HCT116 (cell line): ENCODE measurements at regions not wholly inside any gene's neighbourhood (a gene's known extent, or its start where the extent isn't known, plus 50 kb on each side); places are given as distances from the start of the nearest gene placed in this dataset.

ENCODE experiments used
- ELF1 ChIP-seq: IDR thresholded peaks from 2 replicates; pipeline ENCODE4 v1.6.1; 2012; ENCODE audit warnings: low read depth, borderline replicate concordance
- MAX ChIP-seq: IDR thresholded peaks from 2 replicates; pipeline ENCODE4 v1.6.1; 2012
- POLR2A ChIP-seq: IDR thresholded peaks from 2 replicates; pipeline ENCODE4 v1.7.0; 2011; ENCODE audit warnings: borderline replicate concordance; ENCODE audit not compliant: insufficient read depth, insufficient read length; ENCODE audit errors: extremely low read depth
- SRF ChIP-seq: IDR thresholded peaks from 2 replicates; pipeline ENCODE4 v1.6.1; 2012; ENCODE audit warnings: low read depth
- ZBTB33 ChIP-seq: IDR thresholded peaks from 2 replicates; pipeline ENCODE4 v1.6.1; 2011; ENCODE audit warnings: mild to moderate bottlenecking, low read length, moderate library complexity; ENCODE audit not compliant: insufficient replicate concordance; ENCODE audit errors: extremely low read depth
- TF ChIP-seq, protein P1 (sequence below), 3 experiments: fragments of 200-600 bp in 1 of 3; sonication (generic) in 1 of 3; IDR thresholded peaks in 2 of 3; conservative IDR thresholded peaks in 1 of 3; 2 replicates each; pipeline ENCODE4 v1.5.1; 2012 to 2017; ENCODE audit warnings: low read depth in 2 of 3, low read length in 2 of 3, antibody characterized with exemption in 1 of 3, borderline replicate concordance in 1 of 3, control low read depth in 1 of 3, mild to moderate bottlenecking in 1 of 3, mixed read lengths in 1 of 3, mixed run types in 1 of 3, moderate library complexity in 1 of 3; ENCODE audit not compliant: insufficient read depth in 1 of 3

DNA sequence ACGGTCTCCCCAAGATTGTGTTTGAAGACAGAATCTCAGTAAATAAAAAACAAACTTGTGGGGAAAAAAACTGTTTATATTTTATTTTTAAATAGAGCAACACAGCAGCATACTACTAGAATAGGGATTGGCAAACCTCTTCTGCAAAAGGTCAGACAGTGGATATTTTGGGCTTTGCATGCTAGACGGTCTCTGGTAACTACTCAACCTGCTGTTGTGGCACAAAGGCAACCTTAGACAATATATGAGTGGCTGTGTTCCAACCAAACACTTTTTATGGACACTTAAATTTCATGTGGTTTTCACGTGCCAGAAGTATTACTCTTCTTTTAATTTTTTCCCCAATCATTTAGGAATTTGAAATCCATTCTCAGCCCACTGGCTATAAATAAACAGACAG is 55.0 kb downstream of the IRX5 start:
- TF ChIP-seq, protein P1, sequence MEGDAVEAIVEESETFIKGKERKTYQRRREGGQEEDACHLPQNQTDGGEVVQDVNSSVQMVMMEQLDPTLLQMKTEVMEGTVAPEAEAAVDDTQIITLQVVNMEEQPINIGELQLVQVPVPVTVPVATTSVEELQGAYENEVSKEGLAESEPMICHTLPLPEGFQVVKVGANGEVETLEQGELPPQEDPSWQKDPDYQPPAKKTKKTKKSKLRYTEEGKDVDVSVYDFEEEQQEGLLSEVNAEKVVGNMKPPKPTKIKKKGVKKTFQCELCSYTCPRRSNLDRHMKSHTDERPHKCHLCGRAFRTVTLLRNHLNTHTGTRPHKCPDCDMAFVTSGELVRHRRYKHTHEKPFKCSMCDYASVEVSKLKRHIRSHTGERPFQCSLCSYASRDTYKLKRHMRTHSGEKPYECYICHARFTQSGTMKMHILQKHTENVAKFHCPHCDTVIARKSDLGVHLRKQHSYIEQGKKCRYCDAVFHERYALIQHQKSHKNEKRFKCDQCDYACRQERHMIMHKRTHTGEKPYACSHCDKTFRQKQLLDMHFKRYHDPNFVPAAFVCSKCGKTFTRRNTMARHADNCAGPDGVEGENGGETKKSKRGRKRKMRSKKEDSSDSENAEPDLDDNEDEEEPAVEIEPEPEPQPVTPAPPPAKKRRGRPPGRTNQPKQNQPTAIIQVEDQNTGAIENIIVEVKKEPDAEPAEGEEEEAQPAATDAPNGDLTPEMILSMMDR (IDR thresholded peaks at IDR 0.05 in 2 of 3, conservative IDR thresholded peaks at IDR 0.05 in 1 of 3; ENCODE audit: borderline replicate concordance in 1 of 3, insufficient read depth in 1 of 3, low read depth in 2 of 3, low read length in 2 of 3): no peak
- TF ChIP-seq MAX: no peak
- no peak for TF ChIP-seq ELF1
- TF ChIP-seq POLR2A: no peak
- TF ChIP-seq SRF: no peak
- TF ChIP-seq ZBTB33: no peak
